Neural progenitor cell (in vitro differentiated cells): ENCODE measurements at regions not wholly inside any gene's neighbourhood (a gene's known extent, or its start where the extent isn't known, plus 50 kb on each side); places are given as distances from the start of the nearest gene placed in this dataset.

ENCODE experiments used
- DNase-seq: peaks from one replicate; pipeline ENCODE4 v3.0.0-alpha.2; 2016; ENCODE audit warnings: low spot score
- H2AFZ ChIP-seq: fragments of 200-600 bp; sonication (generic); replicated peaks from 2 replicates; pipeline ENCODE4 v1.6.1; 2016; ENCODE audit warnings: antibody characterized with exemption
- H3F3A ChIP-seq: fragments of 200-600 bp; sonication (generic); 2 replicates; pipeline ENCODE4 v1.6.1; 2016; ENCODE audit warnings: antibody characterized with exemption, low read depth
- H3K27ac ChIP-seq: fragments of 200-600 bp; sonication (generic); 2 replicates; pipeline ENCODE4 v1.5.1; 2016; ENCODE audit warnings: mild to moderate bottlenecking
- H3K27me3 ChIP-seq: fragments of 200-600 bp; sonication (generic); 2 replicates; pipeline ENCODE4 v1.6.1; 2016; ENCODE audit warnings: mild to moderate bottlenecking, moderate library complexity
- H3K36me3 ChIP-seq: fragments of 200-600 bp; sonication (generic); 2 replicates; pipeline ENCODE4 v1.5.1; 2016
- H3K4me1 ChIP-seq: fragments of 200-600 bp; sonication (generic); 2 replicates; pipeline ENCODE4 v1.6.1; 2016; ENCODE audit warnings: mixed run types
- H3K4me2 ChIP-seq: fragments of 200-600 bp; sonication (generic); 2 replicates; pipeline ENCODE4 v1.6.1; 2016
- H3K4me3 ChIP-seq: fragments of 200-600 bp; sonication (generic); 2 replicates; pipeline ENCODE4 v1.5.1; 2016
- H3K79me2 ChIP-seq: fragments of 200-600 bp; sonication (generic); 2 replicates; pipeline ENCODE4 v1.6.1; 2016; ENCODE audit warnings: low read depth
- H3K9ac ChIP-seq: fragments of 200-600 bp; sonication (generic); 2 replicates; pipeline ENCODE4 v1.6.1; 2016
- H3K9me3 ChIP-seq: fragments of 200-600 bp; sonication (generic); 2 replicates; pipeline ENCODE4 v1.5.1; 2016; ENCODE audit warnings: low read depth
- H4K20me1 ChIP-seq: fragments of 200-600 bp; sonication (generic); 2 replicates; pipeline ENCODE4 v1.6.1; 2016; ENCODE audit warnings: low read depth
- H3K27ac Mint-ChIP-seq: 3 replicates; pipeline ENCODE4 v1.8.0; 2021; ENCODE audit warnings: mixed read lengths
- H3K27me3 Mint-ChIP-seq: 2 replicates; pipeline ENCODE4 v1.8.0; 2022; ENCODE audit warnings: low read depth, mild to moderate bottlenecking, inconsistent platforms, moderate library complexity, mixed read lengths; ENCODE audit not compliant: insufficient read depth
- H3K36me3 Mint-ChIP-seq: 3 replicates; pipeline ENCODE4 v1.8.0; 2021; ENCODE audit warnings: mixed read lengths
- H3K4me1 Mint-ChIP-seq: 3 replicates; pipeline ENCODE4 v1.8.0; 2021; ENCODE audit warnings: mixed read lengths
- H3K4me3 Mint-ChIP-seq: 3 replicates; pipeline ENCODE4 v1.8.0; 2021; ENCODE audit warnings: mild to moderate bottlenecking, moderate library complexity, mixed read lengths
- H3K9me3 Mint-ChIP-seq: 3 replicates; pipeline ENCODE4 v1.8.0; 2020; ENCODE audit warnings: mixed read lengths
- EZH2 ChIP-seq: fragments of 200-600 bp; sonication (generic); IDR thresholded peaks from 2 replicates; pipeline ENCODE4 v1.6.1; 2017; ENCODE audit warnings: antibody characterized with exemption, mild to moderate bottlenecking, moderate library complexity
- EZH2phosphoT487 ChIP-seq: fragments of 200-600 bp; sonication (generic); IDR thresholded peaks from 2 replicates; pipeline ENCODE4 v1.6.1; 2017; ENCODE audit warnings: antibody characterized with exemption
- TF ChIP-seq, protein P1 (sequence below): fragments of 200-600 bp; sonication (generic); IDR thresholded peaks from 2 replicates; pipeline ENCODE4 v1.5.1; 2017; ENCODE audit warnings: antibody characterized with exemption, mild to moderate bottlenecking

DNA sequence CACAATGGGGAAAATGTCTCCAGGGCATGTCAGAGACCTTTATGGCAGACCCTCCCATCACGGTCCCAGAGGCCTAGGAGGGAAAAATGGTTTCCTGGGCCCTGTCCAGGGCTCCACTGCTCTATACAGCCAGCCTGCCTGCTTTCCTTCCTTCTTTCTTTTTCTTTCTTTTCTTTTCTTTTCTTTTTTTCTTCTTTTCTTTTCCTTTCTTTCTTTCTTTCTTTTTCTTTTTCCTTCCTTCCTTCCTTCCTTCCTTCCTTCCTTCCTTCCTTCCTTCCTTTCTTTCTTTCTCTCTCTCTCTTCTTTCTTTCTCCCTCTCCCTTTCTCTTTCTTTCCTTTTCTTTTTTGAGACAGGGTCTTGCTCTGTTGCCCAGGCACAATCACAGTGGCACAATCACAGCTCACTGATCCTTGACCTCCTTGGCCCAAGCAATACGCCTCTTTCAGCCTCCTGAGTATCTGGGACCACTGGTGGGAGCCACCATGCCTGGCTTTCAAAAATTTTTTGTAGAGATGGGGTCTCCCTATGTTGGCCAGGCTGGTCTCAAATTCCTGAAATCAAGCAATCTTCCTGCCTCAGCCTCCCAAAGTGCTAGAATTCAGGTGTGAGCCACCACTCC is 106.9 kb downstream of the BACH1 start:
- TF ChIP-seq, protein P1, sequence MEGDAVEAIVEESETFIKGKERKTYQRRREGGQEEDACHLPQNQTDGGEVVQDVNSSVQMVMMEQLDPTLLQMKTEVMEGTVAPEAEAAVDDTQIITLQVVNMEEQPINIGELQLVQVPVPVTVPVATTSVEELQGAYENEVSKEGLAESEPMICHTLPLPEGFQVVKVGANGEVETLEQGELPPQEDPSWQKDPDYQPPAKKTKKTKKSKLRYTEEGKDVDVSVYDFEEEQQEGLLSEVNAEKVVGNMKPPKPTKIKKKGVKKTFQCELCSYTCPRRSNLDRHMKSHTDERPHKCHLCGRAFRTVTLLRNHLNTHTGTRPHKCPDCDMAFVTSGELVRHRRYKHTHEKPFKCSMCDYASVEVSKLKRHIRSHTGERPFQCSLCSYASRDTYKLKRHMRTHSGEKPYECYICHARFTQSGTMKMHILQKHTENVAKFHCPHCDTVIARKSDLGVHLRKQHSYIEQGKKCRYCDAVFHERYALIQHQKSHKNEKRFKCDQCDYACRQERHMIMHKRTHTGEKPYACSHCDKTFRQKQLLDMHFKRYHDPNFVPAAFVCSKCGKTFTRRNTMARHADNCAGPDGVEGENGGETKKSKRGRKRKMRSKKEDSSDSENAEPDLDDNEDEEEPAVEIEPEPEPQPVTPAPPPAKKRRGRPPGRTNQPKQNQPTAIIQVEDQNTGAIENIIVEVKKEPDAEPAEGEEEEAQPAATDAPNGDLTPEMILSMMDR, result no peak
- H3K36me3 Mint-ChIP-seq, result peaks cover 3% of the 10 kb centered on the region
- no peaks in the 10 kb centered on the region for H3K36me3 ChIP-seq
- H4K20me1 ChIP-seq, result no peaks in the 10 kb centered on the region
- H3K9me3 Mint-ChIP-seq, result peaks cover 6% of the 10 kb centered on the region
- no peak overlapping the region for H2AFZ ChIP-seq
- no peaks in the 10 kb centered on the region for H3K79me2 ChIP-seq
- H3K4me1 ChIP-seq, result peaks cover 12% of the 10 kb centered on the region
- DNase-seq, result no peak
- no peak overlapping the region for H3K27ac ChIP-seq
- H3K4me3 ChIP-seq, result no peak overlapping the region
- no peak overlapping the region for H3K9ac ChIP-seq
- no peaks in the 10 kb centered on the region for H3K27me3 ChIP-seq
- H3K27ac Mint-ChIP-seq, result no peak overlapping the region
- no peaks in the 10 kb centered on the region for H3F3A ChIP-seq
- peaks cover 15% of the 10 kb centered on the region for H3K4me1 Mint-ChIP-seq
- no peaks in the 10 kb centered on the region for H3K27me3 Mint-ChIP-seq
- no peaks in the 10 kb centered on the region for H3K9me3 ChIP-seq
- H3K4me3 Mint-ChIP-seq, result no peak overlapping the region
- no peak overlapping the region for H3K4me2 ChIP-seq

DNA sequence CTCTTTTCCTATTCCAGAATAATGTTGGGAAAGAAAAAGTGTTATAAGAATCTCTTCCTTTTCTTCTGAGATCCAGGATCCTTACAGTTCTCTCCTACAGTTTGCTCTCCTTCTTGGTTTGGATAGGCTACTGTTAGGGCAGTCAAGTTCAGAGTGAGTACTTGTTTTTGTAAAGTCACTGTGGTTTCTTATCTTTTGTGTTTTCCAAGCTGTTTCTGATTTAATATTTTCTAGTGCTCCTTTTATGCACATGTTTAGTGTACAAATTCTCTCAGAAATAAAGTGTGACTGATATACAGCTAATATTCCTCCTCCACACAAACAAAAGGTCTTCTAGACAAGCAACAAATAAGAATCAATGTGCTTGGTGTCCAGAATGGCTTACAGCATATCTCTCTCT is 107.7 kb downstream of the BACH1 start:
- no peak overlapping the region for H3K4me2 ChIP-seq
- Mint-ChIP-seq H3K4me1 (peaks cover 15% of the 10 kb centered on the region), H3K9me3 (peaks cover 5% of the 10 kb centered on the region)

DNA sequence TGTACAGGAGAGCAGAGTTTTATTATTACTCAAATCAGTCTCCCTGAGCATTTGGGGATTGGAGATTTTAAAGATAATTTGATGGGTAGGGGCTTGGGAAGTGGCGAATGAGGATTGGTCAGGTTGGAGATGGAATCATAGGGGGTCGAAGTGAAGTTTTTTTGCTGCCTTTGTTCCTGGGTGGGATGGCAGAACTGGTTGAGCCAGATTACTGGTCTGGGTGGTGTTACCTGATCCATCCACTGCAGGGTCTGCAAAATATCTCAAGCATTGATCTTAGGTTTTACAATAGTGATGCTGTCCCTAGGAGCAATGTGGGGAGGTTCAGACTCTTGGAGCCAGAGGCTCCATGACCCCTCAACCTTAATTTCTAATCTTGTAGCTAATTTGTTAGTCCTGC is 108.8 kb downstream of the BACH1 start:
- Mint-ChIP-seq H3K27me3 (no peaks in the 10 kb centered on the region), H3K27ac (no peak overlapping the region)
- TF ChIP-seq EZH2 (no peak), EZH2phosphoT487 (no peak)
- TF ChIP-seq, protein P1, result no peak

More for the DNA sequence above, 107.7 kb downstream of the BACH1 start:
- H2AFZ ChIP-seq, result no peak overlapping the region
- DNase-seq, result no peak
- no peaks in the 10 kb centered on the region for H3K36me3 ChIP-seq
- no peaks in the 10 kb centered on the region for H3F3A ChIP-seq
- no peak overlapping the region for H3K27ac ChIP-seq
- H3K4me1 ChIP-seq, result peaks cover 12% of the 10 kb centered on the region
- H3K4me3 ChIP-seq, result no peak overlapping the region
- Mint-ChIP-seq H3K27me3 (no peaks in the 10 kb centered on the region), H3K4me3 (no peak overlapping the region), H3K36me3 (peaks cover 2% of the 10 kb centered on the region), H3K27ac (no peak overlapping the region)
- TF ChIP-seq, protein P1, result no peak
- no peak for TF ChIP-seq EZH2
- no peak for TF ChIP-seq EZH2phosphoT487
- H3K79me2 ChIP-seq, result no peaks in the 10 kb centered on the region
- no peaks in the 10 kb centered on the region for H3K27me3 ChIP-seq
- H3K9me3 ChIP-seq, result no peaks in the 10 kb centered on the region
- no peak overlapping the region for H3K9ac ChIP-seq
- H4K20me1 ChIP-seq, result no peaks in the 10 kb centered on the region

More for the DNA sequence above, 108.8 kb downstream of the BACH1 start:
- H3K9ac ChIP-seq, result no peak overlapping the region
- no peaks in the 10 kb centered on the region for H4K20me1 ChIP-seq
- no peak overlapping the region for H3K4me2 ChIP-seq
- H3K4me1 ChIP-seq, result peaks cover 12% of the 10 kb centered on the region
- peaks cover 2% of the 10 kb centered on the region for H3K36me3 Mint-ChIP-seq
- no peaks in the 10 kb centered on the region for H3F3A ChIP-seq
- peaks cover 15% of the 10 kb centered on the region for H3K4me1 Mint-ChIP-seq
- DNase-seq, result no peak
- H3K9me3 Mint-ChIP-seq, result peaks cover 5% of the 10 kb centered on the region
- H3K9me3 ChIP-seq, result no peaks in the 10 kb centered on the region
- H3K79me2 ChIP-seq, result no peaks in the 10 kb centered on the region
- no peak overlapping the region for H3K27ac ChIP-seq
- H3K4me3 Mint-ChIP-seq, result no peak overlapping the region
- H3K27me3 ChIP-seq, result no peaks in the 10 kb centered on the region
- no peaks in the 10 kb centered on the region for H3K36me3 ChIP-seq
- H2AFZ ChIP-seq, result no peak overlapping the region
- H3K4me3 ChIP-seq, result no peak overlapping the region
